ENCODE measurements at regions not wholly inside any gene's neighbourhood (a gene's known extent, or its start where the extent isn't known, plus 50 kb on each side); places are given as distances from the start of the nearest gene placed in this dataset.

- H3K27ac ChIP-seq (ENCODE audit: low read depth, low read length), result no peak overlapping the region
- H3K36me3 ChIP-seq (ENCODE audit: insufficient read depth, low read length), result no peaks in the 10 kb centered on the region
- no peak overlapping the region for H3K4me2 ChIP-seq (ENCODE audit: insufficient read depth, low read length)
- no peak for TF ChIP-seq CTCF (IDR thresholded peaks at IDR 0.05; ENCODE audit: extremely low read depth, low read depth, low read length)
- H3K79me2 ChIP-seq (ENCODE audit: insufficient read depth, low read length), result no peaks in the 10 kb centered on the region
- H3K27me3 ChIP-seq (ENCODE audit: insufficient read depth, low read length), result peaks cover 4% of the 10 kb centered on the region
- H3K4me1 ChIP-seq (ENCODE audit: insufficient read depth, low read length), result no peaks in the 10 kb centered on the region
- no peak for DNase-seq (ENCODE audit: insufficient read length, low spot score, missing footprints)
- H2AFZ ChIP-seq (ENCODE audit: low read length), result no peak overlapping the region
- H3K4me3 ChIP-seq (ENCODE audit: insufficient read depth, low read length), result no peak overlapping the region
- no peaks in the 10 kb centered on the region for H3K9me3 ChIP-seq (ENCODE audit: low read depth, low read length)
- no peaks in the 10 kb centered on the region for H4K20me1 ChIP-seq (ENCODE audit: insufficient read depth, low read length)
These were observed 178.9 kb downstream of the POLR2M start for GRCh38 chr15:57885435-57885834.

DNA sequence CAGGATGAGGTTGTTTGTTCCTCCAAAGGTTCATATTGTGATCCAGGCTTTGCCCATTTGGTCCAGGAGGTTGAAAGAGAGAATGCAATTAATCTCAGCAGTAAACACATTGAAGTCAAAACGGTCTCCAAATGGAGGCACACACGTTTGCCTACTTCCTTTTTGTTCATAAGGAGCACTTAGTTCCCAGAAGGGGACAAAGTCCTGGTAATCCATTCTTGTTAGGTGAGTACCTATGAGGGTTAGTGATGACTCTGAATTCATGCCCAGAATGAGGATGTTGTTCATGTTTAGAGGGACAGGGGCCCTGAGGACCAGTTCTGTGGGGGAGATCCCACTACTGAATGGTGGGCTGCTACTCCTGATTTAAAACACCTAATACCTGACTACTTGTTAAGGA lies 177.7 kb downstream of the ALDH1A2 start:
- Histone ChIP-seq H3K9me3 (ENCODE audit: low read depth, low read length) (no peaks in the 10 kb centered on the region), H3K4me3 (ENCODE audit: insufficient read depth, low read length) (no peak overlapping the region), H4K20me1 (ENCODE audit: insufficient read depth, low read length) (no peaks in the 10 kb centered on the region), H3K4me2 (ENCODE audit: insufficient read depth, low read length) (no peak overlapping the region), H3K27ac (ENCODE audit: low read depth, low read length) (no peak overlapping the region), H3K4me1 (ENCODE audit: insufficient read depth, low read length) (no peaks in the 10 kb centered on the region), H2AFZ (ENCODE audit: low read length) (no peak overlapping the region), H3K79me2 (ENCODE audit: insufficient read depth, low read length) (no peaks in the 10 kb centered on the region), H3K27me3 (ENCODE audit: insufficient read depth, low read length) (peaks cover 4% of the 10 kb centered on the region), H3K36me3 (ENCODE audit: insufficient read depth, low read length) (no peaks in the 10 kb centered on the region)
- no peak for TF ChIP-seq CTCF (IDR thresholded peaks at IDR 0.05; ENCODE audit: extremely low read depth, low read depth, low read length)
- DNase-seq (ENCODE audit: insufficient read length, low spot score, missing footprints), result no peak

GRCh38 chr15:57890351-57890750 lies 175.2 kb downstream of the ALDH1A2 start:
- Histone ChIP-seq H3K27me3 (ENCODE audit: insufficient read depth, low read length) (no peaks in the 10 kb centered on the region), H3K4me2 (ENCODE audit: insufficient read depth, low read length) (no peak overlapping the region), H4K20me1 (ENCODE audit: insufficient read depth, low read length) (no peaks in the 10 kb centered on the region), H3K9me3 (ENCODE audit: low read depth, low read length) (no peaks in the 10 kb centered on the region), H3K36me3 (ENCODE audit: insufficient read depth, low read length) (no peaks in the 10 kb centered on the region), H2AFZ (ENCODE audit: low read length) (no peak overlapping the region), H3K79me2 (ENCODE audit: insufficient read depth, low read length) (no peaks in the 10 kb centered on the region), H3K4me1 (ENCODE audit: insufficient read depth, low read length) (no peaks in the 10 kb centered on the region), H3K27ac (ENCODE audit: low read depth, low read length) (no peak overlapping the region), H3K4me3 (ENCODE audit: insufficient read depth, low read length) (no peak overlapping the region)
- TF ChIP-seq CTCF (IDR thresholded peaks at IDR 0.05; ENCODE audit: extremely low read depth, low read depth, low read length), result no peak
- no peak for DNase-seq (ENCODE audit: insufficient read length, low spot score, missing footprints)

- no peaks in the 10 kb centered on the region for H3K36me3 ChIP-seq (ENCODE audit: insufficient read depth, low read length)
- no peak for TF ChIP-seq CTCF (IDR thresholded peaks at IDR 0.05; ENCODE audit: extremely low read depth, low read depth, low read length)
- H3K9me3 ChIP-seq (ENCODE audit: low read depth, low read length), result no peaks in the 10 kb centered on the region
- H3K27me3 ChIP-seq (ENCODE audit: insufficient read depth, low read length), result no peaks in the 10 kb centered on the region
- H3K4me3 ChIP-seq (ENCODE audit: insufficient read depth, low read length), result no peak overlapping the region
- no peak overlapping the region for H3K27ac ChIP-seq (ENCODE audit: low read depth, low read length)
- H3K79me2 ChIP-seq (ENCODE audit: insufficient read depth, low read length), result no peaks in the 10 kb centered on the region
- no peak for DNase-seq (ENCODE audit: insufficient read length, low spot score, missing footprints)
- H2AFZ ChIP-seq (ENCODE audit: low read length), result no peak overlapping the region
- H3K4me2 ChIP-seq (ENCODE audit: insufficient read depth, low read length), result no peak overlapping the region
- H4K20me1 ChIP-seq (ENCODE audit: insufficient read depth, low read length), result no peaks in the 10 kb centered on the region
- no peaks in the 10 kb centered on the region for H3K4me1 ChIP-seq (ENCODE audit: insufficient read depth, low read length)
These were observed 174.6 kb downstream of the ALDH1A2 start for GRCh38 chr15:57890878-57891277.

Data from osteoblast (primary cell).